H1 (cell line): ENCODE measurements at regions not wholly inside any gene's neighbourhood (a gene's known extent, or its start where the extent isn't known, plus 50 kb on each side); places are given as distances from the start of the nearest gene placed in this dataset.

ENCODE experiments used
- CTCF ChIA-PET: fragments of 300-600 bp; sonication (Branson Sonifier 250); formaldehyde crosslinking; loops from one replicate; lab custom pipeline; 2021; ENCODE audit not compliant: partially characterized antibody; lab: Charles Lee
- POLR2A ChIA-PET: fragments of 300-600 bp; sonication (Branson Sonifier 250); formaldehyde crosslinking; loops from one replicate; lab custom pipeline; 2021; ENCODE audit warnings: inconsistent platforms; ENCODE audit not compliant: partially characterized antibody; lab: Charles Lee
- DNase-seq, 2 experiments: peaks; one replicate each; pipeline versions ENCODE4 v3.0.0 to v3.0.0-alpha.2; 2010 to 2022; ENCODE audit warnings: low spot score in 2 of 2, low read depth in 1 of 2, mixed read lengths in 1 of 2
- FAIRE-seq: peaks from 2 replicates; lab custom pipeline; 2011; peaks lifted over from hg19 to GRCh38; lab: Jason Lieb, UNC
- H2AFZ ChIP-seq: 2 replicates; pipeline ENCODE4 v1.8.1; 2012; ENCODE audit warnings: low read length, inconsistent platforms
- H2AK5ac ChIP-seq: 2 replicates; pipeline ENCODE4 v1.6.1; 2013; ENCODE audit warnings: low read depth, low read length
- H2BK120ac ChIP-seq: replicated peaks from 2 replicates; pipeline ENCODE3; 2013; ENCODE audit warnings: low read depth, low read length, inconsistent platforms
- H2BK12ac ChIP-seq: 2 replicates; pipeline ENCODE4 v1.6.1; 2013; ENCODE audit warnings: low read depth, low read length
- H2BK15ac ChIP-seq: 2 replicates; pipeline ENCODE4 v1.6.1; 2013; ENCODE audit warnings: low read length
- H2BK20ac ChIP-seq: 2 replicates; pipeline ENCODE4 v1.6.1; 2013; ENCODE audit warnings: low read length
- H2BK5ac ChIP-seq: 2 replicates; pipeline ENCODE4 v1.6.1; 2013; ENCODE audit warnings: low read depth, low read length
- H3K14ac ChIP-seq: 2 replicates; pipeline ENCODE4 v1.6.1; 2013; ENCODE audit warnings: inconsistent platforms; ENCODE audit not compliant: insufficient read length
- H3K18ac ChIP-seq: 2 replicates; pipeline ENCODE4 v1.6.1; 2013; ENCODE audit warnings: low read length; ENCODE audit errors: extremely low read depth
- H3K23ac ChIP-seq: 2 replicates; pipeline ENCODE4 v1.6.1; 2013; ENCODE audit warnings: inconsistent platforms; ENCODE audit not compliant: insufficient read length
- H3K23me2 ChIP-seq: 2 replicates; pipeline ENCODE4 v1.6.1; 2013; ENCODE audit warnings: low read depth, low read length
- H3K27ac ChIP-seq: 2 replicates; pipeline ENCODE4 v1.6.1; 2011; ENCODE audit warnings: low read depth, low read length, inconsistent platforms
- H3K27me3 ChIP-seq, 4 experiments: replicated peaks in 1 of 4; 1 replicate in 1 of 4; 2 replicates in 3 of 4; pipeline versions ENCODE4 v1.6.1 to v1.8.1; 2011 to 2013; ENCODE audit warnings: low read length in 3 of 4, mild to moderate bottlenecking in 3 of 4, inconsistent platforms in 2 of 4, mixed read lengths in 2 of 4, moderate library complexity in 1 of 4; ENCODE audit not compliant: control insufficient read depth in 3 of 4, insufficient read depth in 3 of 4; ENCODE audit errors: extremely low read depth in 1 of 4
- H3K36me3 ChIP-seq, 4 experiments: 2 replicates each; pipeline versions ENCODE4 v1.6.1 to v1.8.1; 2011 to 2013; ENCODE audit warnings: mild to moderate bottlenecking in 4 of 4, low read length in 3 of 4, moderate library complexity in 2 of 4, control low read depth in 1 of 4, inconsistent platforms in 1 of 4; ENCODE audit not compliant: insufficient read depth in 4 of 4, control insufficient read depth in 2 of 4
- H3K4ac ChIP-seq: replicated peaks from 2 replicates; pipeline ENCODE3; 2013; ENCODE audit warnings: low read length, low read depth, mixed read lengths, inconsistent platforms; ENCODE audit not compliant: insufficient read length
- H3K4me1 ChIP-seq, 4 experiments: replicated peaks in 1 of 4; 1 replicate in 1 of 4; 2 replicates in 3 of 4; pipeline versions ENCODE4 v1.6.1 to v1.8.1; 2011 to 2013; ENCODE audit warnings: low read length in 3 of 4, inconsistent platforms in 2 of 4, mixed read lengths in 1 of 4; ENCODE audit not compliant: insufficient read depth in 4 of 4, control insufficient read depth in 3 of 4
- H3K4me2 ChIP-seq, 2 experiments: 2 replicates each; pipeline versions ENCODE4 v1.6.1 to v1.8.1; 2011 to 2013; ENCODE audit warnings: low read depth in 2 of 2, low read length in 2 of 2, control low read depth in 1 of 2, inconsistent platforms in 1 of 2, mild to moderate bottlenecking in 1 of 2; ENCODE audit not compliant: insufficient read depth in 1 of 2
- H3K4me3 ChIP-seq, 4 experiments: fragments of 200-600, 300-600 bp in 1 of 4; sonication (generic), shearing (Covaris generic), sonication (Bioruptor Twin) in 1 of 4; 2 replicates each; pipeline versions ENCODE4 v1.5.1 to v1.8.1; 2011 to 2016; ENCODE audit warnings: low read length in 4 of 4, low read depth in 3 of 4, control low read depth in 2 of 4, inconsistent platforms in 2 of 4, mild to moderate bottlenecking in 2 of 4, mixed read lengths in 1 of 4, moderate library complexity in 1 of 4; ENCODE audit not compliant: insufficient read depth in 2 of 4; ENCODE audit errors: extremely low read depth in 1 of 4
- H3K56ac ChIP-seq: replicated peaks from 2 replicates; pipeline ENCODE3; 2013; ENCODE audit warnings: low read depth, mild to moderate bottlenecking, mixed read lengths, low read length, inconsistent platforms; ENCODE audit not compliant: insufficient read length
- H3K79me1 ChIP-seq: 2 replicates; pipeline ENCODE4 v1.6.1; 2013; ENCODE audit warnings: low read depth, low read length, control low read depth
- H3K79me2 ChIP-seq, 2 experiments: 2 replicates each; pipeline versions ENCODE4 v1.6.1 to v1.8.1; 2012 to 2013; ENCODE audit warnings: low read length in 2 of 2, mild to moderate bottlenecking in 2 of 2, inconsistent platforms in 1 of 2; ENCODE audit not compliant: insufficient read depth in 2 of 2, control insufficient read depth in 1 of 2
- H3K9ac ChIP-seq, 4 experiments: replicated peaks in 1 of 4; 1 replicate in 1 of 4; 2 replicates in 3 of 4; pipeline versions ENCODE4 v1.6.1 to v1.8.1; 2011 to 2013; ENCODE audit warnings: low read depth in 3 of 4, low read length in 3 of 4, control low read depth in 2 of 4, mild to moderate bottlenecking in 2 of 4, moderate library complexity in 2 of 4, inconsistent platforms in 1 of 4; ENCODE audit errors: extremely low read depth in 1 of 4
- H3K9me3 ChIP-seq, 2 experiments: 2 replicates each; pipeline versions ENCODE4 v1.6.1 to v1.8.1; 2012 to 2013; ENCODE audit warnings: mild to moderate bottlenecking in 2 of 2, moderate library complexity in 2 of 2, control low read depth in 1 of 2, inconsistent platforms in 1 of 2, low read depth in 1 of 2, low read length in 1 of 2, mixed read lengths in 1 of 2; ENCODE audit not compliant: insufficient read depth in 2 of 2
- H4K20me1 ChIP-seq, 2 experiments: replicated peaks in 1 of 2; 2 replicates each; pipeline versions ENCODE3 to v1.8.1; 2011 to 2013; ENCODE audit warnings: inconsistent platforms in 2 of 2, low read length in 2 of 2, mild to moderate bottlenecking in 1 of 2; ENCODE audit not compliant: insufficient read depth in 2 of 2, control insufficient read depth in 1 of 2
- H4K5ac ChIP-seq: 2 replicates; pipeline ENCODE4 v1.6.1; 2013; ENCODE audit warnings: low read length, low read depth, mixed read lengths, inconsistent platforms; ENCODE audit not compliant: insufficient read length
- H4K8ac ChIP-seq: 2 replicates; pipeline ENCODE4 v1.8.0; 2013; ENCODE audit warnings: mild to moderate bottlenecking, moderate library complexity, low read length, inconsistent platforms; ENCODE audit not compliant: insufficient read depth; ENCODE audit errors: extremely low read depth
- H4K91ac ChIP-seq: replicated peaks from 2 replicates; pipeline ENCODE3; 2013; ENCODE audit warnings: low read length, mixed read lengths, inconsistent platforms; ENCODE audit not compliant: insufficient read length
- CBX8 ChIP-seq: fragments of 300-800, 300-1000 bp; sonication (generic); IDR thresholded peaks from 2 replicates; pipeline ENCODE4 v1.7.1; 2016; ENCODE audit warnings: low read depth, low read length, borderline replicate concordance
- CTBP2 ChIP-seq: IDR thresholded peaks from 2 replicates; pipeline ENCODE4 v1.7.0; 2011; ENCODE audit warnings: borderline replicate concordance, mild to moderate bottlenecking, moderate library complexity, mixed read lengths, low read length; ENCODE audit not compliant: insufficient read depth, insufficient read length
- EGR1 ChIP-seq: IDR thresholded peaks from 2 replicates; pipeline ENCODE4 v1.6.1; 2011; ENCODE audit warnings: low read depth, low read length, borderline replicate concordance
- GTF2F1 ChIP-seq: IDR thresholded peaks from 2 replicates; pipeline ENCODE4 v1.6.1; 2012; ENCODE audit warnings: low read depth, low read length, improper control_type of control experiment, borderline replicate concordance
- MAFK ChIP-seq: IDR thresholded peaks from 2 replicates; pipeline ENCODE4 v1.6.1; 2012; ENCODE audit warnings: low read depth, mild to moderate bottlenecking, improper control_type of control experiment, low read length
- POLR2A ChIP-seq, 2 experiments: IDR thresholded peaks; 1 replicate in 1 of 2; 2 replicates in 1 of 2; pipeline ENCODE4 v1.6.1; 2011; ENCODE audit warnings: low read depth in 2 of 2, low read length in 2 of 2, mild to moderate bottlenecking in 2 of 2; ENCODE audit errors: control extremely low read depth in 1 of 2
- SAP30 ChIP-seq: fragments of 300-600 bp; sonication (generic); IDR thresholded peaks from 2 replicates; pipeline ENCODE4 v1.7.1; 2012; ENCODE audit warnings: low read length, moderate library complexity, mild to moderate bottlenecking, inconsistent platforms; ENCODE audit not compliant: insufficient read depth, insufficient replicate concordance
- SP1 ChIP-seq: IDR thresholded peaks from 2 replicates; pipeline ENCODE4 v1.6.1; 2011; ENCODE audit warnings: low read depth, low read length
- SUZ12 ChIP-seq: fragments of 200-600 bp; sonication (generic); IDR thresholded peaks from 2 replicates; pipeline ENCODE4 v1.6.1; 2012; ENCODE audit warnings: mild to moderate bottlenecking, inconsistent platforms, low read length, moderate library complexity, mixed read lengths
- WGBS, 2 experiments: shearing (Covaris generic) in 1 of 2; methylation state at CpG; one replicate each; pipeline versions ENCODE4 v1.1.6 to v1.1.7; 2013 to 2015; ENCODE audit warnings: low lambda C conversion rate in 2 of 2, mixed read lengths in 2 of 2, inconsistent platforms in 1 of 2, low coverage in 1 of 2, missing lambda C conversion rate in 1 of 2; ENCODE audit not compliant: insufficient replicate concordance in 2 of 2, insufficient coverage in 1 of 2, insufficient read length in 1 of 2; ENCODE audit errors: extremely low coverage in 1 of 2, missing lambda C conversion rate in 1 of 2; 5-methylcytosine and 5-hydroxymethylcytosine counted together
- TF ChIP-seq, protein P1 (sequence below): IDR thresholded peaks from 2 replicates; pipeline ENCODE4 v1.6.1; 2012; ENCODE audit warnings: inconsistent platforms
- TF ChIP-seq, protein P2 (sequence below): IDR thresholded peaks from 2 replicates; pipeline ENCODE4 v1.6.1; 2012; ENCODE audit warnings: inconsistent platforms
- TF ChIP-seq, protein P3 (sequence below), 3 experiments: IDR thresholded peaks; 1 replicate in 2 of 3; 2 replicates in 1 of 3; pipeline versions ENCODE4 v1.5.1 to v1.6.1; 2011; ENCODE audit warnings: low read length in 3 of 3, mild to moderate bottlenecking in 3 of 3, inconsistent platforms in 2 of 3, low read depth in 1 of 3, moderate library complexity in 1 of 3; ENCODE audit not compliant: insufficient read depth in 1 of 3; ENCODE audit errors: control extremely low read depth in 1 of 3

DNA sequence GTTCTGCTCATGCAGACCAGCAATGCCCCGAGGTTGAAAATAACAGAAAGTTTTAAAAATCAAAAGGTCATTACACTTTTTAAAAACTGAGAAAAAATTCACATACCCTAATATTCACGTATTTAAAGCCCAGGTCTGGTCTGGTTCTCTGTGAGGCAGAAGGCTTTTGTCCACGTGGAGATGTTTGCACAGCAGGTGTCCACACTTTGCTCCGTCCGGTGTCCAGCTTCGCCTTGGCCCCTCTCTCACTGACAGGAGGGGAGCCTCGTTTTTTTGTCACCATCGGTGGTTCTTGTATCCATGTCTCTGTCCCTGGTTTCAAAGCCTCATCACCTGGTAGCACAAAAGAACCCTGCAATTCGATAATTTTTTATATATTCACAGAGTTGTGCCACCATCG lies 434.6 kb upstream of the FRG1 start:
- Histone ChIP-seq H4K8ac (no peak overlapping the region), H3K4me3 (no peak overlapping the region), H3K23me2 (peaks cover 5% of the 10 kb centered on the region), H4K5ac (no peak overlapping the region), H3K14ac (no peak overlapping the region), H3K56ac (no peak overlapping the region), H2BK20ac (no peak overlapping the region), H3K27me3 (no peaks in the 10 kb centered on the region), H2BK120ac (no peak overlapping the region), H2AFZ (no peak overlapping the region), H2BK15ac (no peak overlapping the region), H4K91ac (no peak overlapping the region), H3K79me2 (no peaks in the 10 kb centered on the region), H3K4me2 (no peak overlapping the region), H4K20me1 (peaks cover 0 to 5% of the 10 kb centered on the region in 2 experiments), H2BK5ac (no peak overlapping the region), H3K36me3 (no peaks in the 10 kb centered on the region; a peak in 1 of 8 replicates), H3K4me1 (no peaks in the 10 kb centered on the region), H3K18ac (no peak overlapping the region), H3K9ac (no peak overlapping the region), H2AK5ac (no peak overlapping the region), H3K4ac (no peak overlapping the region), H3K23ac (no peak overlapping the region), H3K27ac (no peak overlapping the region), H2BK12ac (no peak overlapping the region), H3K9me3 (no peaks in the 10 kb centered on the region), H3K79me1 (no peaks in the 10 kb centered on the region)
- no peak for FAIRE-seq
- DNase-seq: no peak
- POLR2A ChIA-PET: no interaction called here
- CTCF ChIA-PET: no interaction called here
- WGBS, 2 experiments: 88% methylated on average over 10 of the region's 10 CpGs; no CpG with 5 or more reads in 1 of the 2 experiments
- no peak for TF ChIP-seq POLR2A (IDR thresholded peaks at IDR 0.05; ENCODE audit: control extremely low read depth in 1 of 2, low read depth in 2 of 2, low read length in 2 of 2)
- TF ChIP-seq SP1: no peak
- no peak for TF ChIP-seq SUZ12
- TF ChIP-seq, protein P1, sequence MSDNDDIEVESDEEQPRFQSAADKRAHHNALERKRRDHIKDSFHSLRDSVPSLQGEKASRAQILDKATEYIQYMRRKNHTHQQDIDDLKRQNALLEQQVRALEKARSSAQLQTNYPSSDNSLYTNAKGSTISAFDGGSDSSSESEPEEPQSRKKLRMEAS: no peak
- TF ChIP-seq MAFK: no peak
- TF ChIP-seq EGR1: no peak
- TF ChIP-seq, protein P2, sequence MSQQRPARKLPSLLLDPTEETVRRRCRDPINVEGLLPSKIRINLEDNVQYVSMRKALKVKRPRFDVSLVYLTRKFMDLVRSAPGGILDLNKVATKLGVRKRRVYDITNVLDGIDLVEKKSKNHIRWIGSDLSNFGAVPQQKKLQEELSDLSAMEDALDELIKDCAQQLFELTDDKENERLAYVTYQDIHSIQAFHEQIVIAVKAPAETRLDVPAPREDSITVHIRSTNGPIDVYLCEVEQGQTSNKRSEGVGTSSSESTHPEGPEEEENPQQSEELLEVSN: no peak
- TF ChIP-seq CTBP2: no peak
- no peak for TF ChIP-seq SAP30
- TF ChIP-seq CBX8: no peak
- TF ChIP-seq GTF2F1: no peak
- TF ChIP-seq, protein P3, sequence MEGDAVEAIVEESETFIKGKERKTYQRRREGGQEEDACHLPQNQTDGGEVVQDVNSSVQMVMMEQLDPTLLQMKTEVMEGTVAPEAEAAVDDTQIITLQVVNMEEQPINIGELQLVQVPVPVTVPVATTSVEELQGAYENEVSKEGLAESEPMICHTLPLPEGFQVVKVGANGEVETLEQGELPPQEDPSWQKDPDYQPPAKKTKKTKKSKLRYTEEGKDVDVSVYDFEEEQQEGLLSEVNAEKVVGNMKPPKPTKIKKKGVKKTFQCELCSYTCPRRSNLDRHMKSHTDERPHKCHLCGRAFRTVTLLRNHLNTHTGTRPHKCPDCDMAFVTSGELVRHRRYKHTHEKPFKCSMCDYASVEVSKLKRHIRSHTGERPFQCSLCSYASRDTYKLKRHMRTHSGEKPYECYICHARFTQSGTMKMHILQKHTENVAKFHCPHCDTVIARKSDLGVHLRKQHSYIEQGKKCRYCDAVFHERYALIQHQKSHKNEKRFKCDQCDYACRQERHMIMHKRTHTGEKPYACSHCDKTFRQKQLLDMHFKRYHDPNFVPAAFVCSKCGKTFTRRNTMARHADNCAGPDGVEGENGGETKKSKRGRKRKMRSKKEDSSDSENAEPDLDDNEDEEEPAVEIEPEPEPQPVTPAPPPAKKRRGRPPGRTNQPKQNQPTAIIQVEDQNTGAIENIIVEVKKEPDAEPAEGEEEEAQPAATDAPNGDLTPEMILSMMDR (IDR thresholded peaks at IDR 0.05; ENCODE audit: control extremely low read depth in 1 of 3, insufficient read depth in 1 of 3, low read depth in 1 of 3, low read length in 3 of 3): no peak
